SK-N-SH (cell line): ENCODE measurements at regions not wholly inside any gene's neighbourhood (a gene's known extent, or its start where the extent isn't known, plus 50 kb on each side); places are given as distances from the start of the nearest gene placed in this dataset.

Source experiments
- CTCF ChIA-PET: fragments of 300-600, 350-600 bp; formaldehyde crosslinking; extraction: SDS; loops from one replicate; lab custom pipeline; 2021; lab: Yijun Ruan, JAX
- POLR2A ChIA-PET: fragments of 350-600 bp; sonication (Branson Sonifier 250); formaldehyde crosslinking; extraction: SDS; loops from one replicate; lab custom pipeline; 2020; ENCODE audit warnings: antibody characterized with exemption, inconsistent platforms; lab: Yijun Ruan, JAX
- DNase-seq: peaks from one replicate; pipeline ENCODE4 v3.0.0; 2012
- H2AFZ ChIP-seq: fragments of 200-600 bp; sonication (generic); 2 replicates; pipeline ENCODE4 v1.8.1; 2016; ENCODE audit warnings: antibody characterized with exemption, mild to moderate bottlenecking, low read depth
- H3F3A ChIP-seq: fragments of 200-600 bp; sonication (generic); replicated peaks from 2 replicates; pipeline ENCODE3; 2016; ENCODE audit warnings: antibody characterized with exemption, mild to moderate bottlenecking; ENCODE audit not compliant: insufficient read depth
- H3K27ac ChIP-seq, 2 experiments: fragments of 200-500 bp in 1 of 2; fragments of 200-600 bp in 1 of 2; sonication (Bioruptor generic) in 1 of 2; sonication (generic), shearing (Covaris generic) in 1 of 2; 2 replicates each; pipeline versions ENCODE4 v1.5.1 to v1.6.1; 2014 to 2016; ENCODE audit warnings: low read depth in 2 of 2, inconsistent platforms in 1 of 2, low read length in 1 of 2, mild to moderate bottlenecking in 1 of 2, mixed read lengths in 1 of 2
- H3K27me3 ChIP-seq: fragments of 200-600 bp; sonication (generic), shearing (Covaris generic); 2 replicates; pipeline ENCODE4 v1.6.1; 2016; ENCODE audit warnings: mixed run types; ENCODE audit not compliant: insufficient read depth
- H3K36me3 ChIP-seq, 2 experiments: fragments of 200-500 bp in 1 of 2; fragments of 200-600 bp in 1 of 2; sonication (Bioruptor generic) in 1 of 2; sonication (generic) in 1 of 2; replicated peaks in 1 of 2; 2 replicates each; pipeline versions ENCODE3 to v1.5.1; 2014 to 2016; ENCODE audit warnings: low read length in 1 of 2, mild to moderate bottlenecking in 1 of 2; ENCODE audit not compliant: insufficient read depth in 2 of 2, control insufficient read depth in 1 of 2
- H3K4me1 ChIP-seq, 2 experiments: fragments of 200-500 bp in 1 of 2; fragments of 200-600 bp in 1 of 2; sonication (Bioruptor generic) in 1 of 2; sonication (generic), shearing (Covaris generic) in 1 of 2; 2 replicates each; pipeline versions ENCODE4 v1.5.1 to v1.6.1; 2014 to 2016; ENCODE audit warnings: low read depth in 1 of 2, low read length in 1 of 2, mixed run types in 1 of 2; ENCODE audit not compliant: insufficient read depth in 2 of 2, control insufficient read depth in 1 of 2
- H3K4me2 ChIP-seq: fragments of 200-600 bp; sonication (generic), shearing (Covaris generic); 2 replicates; pipeline ENCODE4 v1.6.1; 2017; ENCODE audit warnings: mixed run types
- H3K4me3 ChIP-seq, 2 experiments: fragments of 200-500 bp in 1 of 2; fragments of 200-600 bp in 1 of 2; sonication (Bioruptor generic) in 1 of 2; sonication (generic), shearing (Covaris generic) in 1 of 2; 2 replicates each; pipeline versions ENCODE4 v1.5.1 to v1.8.1; 2014 to 2016; ENCODE audit warnings: low read depth in 2 of 2, inconsistent platforms in 1 of 2, low read length in 1 of 2, mild to moderate bottlenecking in 1 of 2, mixed read lengths in 1 of 2, moderate library complexity in 1 of 2
- H3K79me2 ChIP-seq: fragments of 200-600 bp; sonication (generic); 2 replicates; pipeline ENCODE4 v1.8.1; 2017; ENCODE audit warnings: mild to moderate bottlenecking; ENCODE audit not compliant: insufficient read depth
- H3K9ac ChIP-seq: fragments of 200-600 bp; sonication (generic); 2 replicates; pipeline ENCODE4 v1.6.1; 2017; ENCODE audit warnings: mixed run types
- H3K9me2 ChIP-seq: fragments of 200-600 bp; sonication (generic); 2 replicates; pipeline ENCODE4 v1.6.1; 2017; ENCODE audit warnings: mixed run types
- H3K9me3 ChIP-seq: fragments of 200-600 bp; sonication (generic); 2 replicates; pipeline ENCODE4 v1.6.1; 2017; ENCODE audit warnings: mixed run types, mild to moderate bottlenecking, moderate library complexity
- H4K20me1 ChIP-seq: fragments of 200-600 bp; sonication (generic); 2 replicates; pipeline ENCODE4 v1.6.1; 2017; ENCODE audit warnings: mild to moderate bottlenecking, mixed run types; ENCODE audit not compliant: insufficient read depth
- CHD2 ChIP-seq: fragments of 150-350 bp; IDR thresholded peaks from 2 replicates; pipeline ENCODE4 v1.6.1; 2018; ENCODE audit warnings: low read length; ENCODE audit not compliant: partially characterized antibody
- CTCF ChIP-seq: fragments of 200-600 bp; sonication (generic); IDR thresholded peaks from 2 replicates; pipeline ENCODE4 v1.6.1; 2017; ENCODE audit warnings: antibody characterized with exemption, mild to moderate bottlenecking, moderate library complexity
- EP300 ChIP-seq, 2 experiments: IDR thresholded peaks; 2 replicates each; pipeline versions ENCODE4 v1.4.0 to v1.6.1; 2012; ENCODE audit warnings: borderline replicate concordance in 1 of 2, low read depth in 1 of 2, low read length in 1 of 2
- FOXM1 ChIP-seq: IDR thresholded peaks from 2 replicates; pipeline ENCODE4 v1.4.0; 2012; ENCODE audit warnings: low read depth, mild to moderate bottlenecking
- GABPA ChIP-seq: IDR thresholded peaks from 2 replicates; pipeline ENCODE4 v1.4.0; 2012; ENCODE audit warnings: low read depth, mild to moderate bottlenecking
- IRF3 ChIP-seq: fragments of 150-350 bp; IDR thresholded peaks from 2 replicates; pipeline ENCODE4 v1.6.1; 2016; ENCODE audit warnings: mild to moderate bottlenecking, low read depth, low read length
- JUND ChIP-seq: IDR thresholded peaks from 2 replicates; pipeline ENCODE4 v1.4.0; 2012
- MEF2A ChIP-seq: IDR thresholded peaks from 2 replicates; pipeline ENCODE4 v1.4.0; 2012; ENCODE audit warnings: low read depth, borderline replicate concordance
- NFIC ChIP-seq: IDR thresholded peaks from 2 replicates; pipeline ENCODE4 v1.4.0; 2012; ENCODE audit warnings: borderline replicate concordance
- POLR2AphosphoS5 ChIP-seq: IDR thresholded peaks from 2 replicates; pipeline ENCODE4 v1.6.1; 2012; ENCODE audit warnings: low read depth, low read length
- RAD21 ChIP-seq: IDR thresholded peaks from 2 replicates; pipeline ENCODE4 v1.6.1; 2012; ENCODE audit warnings: mild to moderate bottlenecking, low read length
- REST ChIP-seq: IDR thresholded peaks from 2 replicates; pipeline ENCODE4 v1.6.1; 2012; ENCODE audit warnings: mild to moderate bottlenecking, low read depth, low read length, moderate library complexity
- RFX5 ChIP-seq: IDR thresholded peaks from 2 replicates; pipeline ENCODE4 v1.6.1; 2012; ENCODE audit warnings: mild to moderate bottlenecking, improper control_type of control experiment, low read length
- RXRA ChIP-seq: IDR thresholded peaks from 2 replicates; pipeline ENCODE4 v1.4.0; 2012; ENCODE audit warnings: low read depth, mild to moderate bottlenecking, borderline replicate concordance
- SIN3A ChIP-seq: IDR thresholded peaks from 2 replicates; pipeline ENCODE4 v1.6.1; 2012; ENCODE audit warnings: low read depth, mild to moderate bottlenecking, low read length, moderate library complexity, borderline replicate concordance
- SMC3 ChIP-seq: IDR thresholded peaks from 2 replicates; pipeline ENCODE4 v1.6.1; 2012; ENCODE audit warnings: low read depth, low read length, improper control_type of control experiment
- TAF1 ChIP-seq: IDR thresholded peaks from 2 replicates; pipeline ENCODE4 v1.6.1; 2012; ENCODE audit warnings: low read depth, mild to moderate bottlenecking, low read length, moderate library complexity, borderline replicate concordance
- TCF12 ChIP-seq: IDR thresholded peaks from 2 replicates; pipeline ENCODE4 v1.4.0; 2012
- TEAD4 ChIP-seq: IDR thresholded peaks from 2 replicates; pipeline ENCODE4 v1.4.0; 2012; ENCODE audit warnings: mild to moderate bottlenecking, borderline replicate concordance; ENCODE audit not compliant: insufficient read depth
- USF2 ChIP-seq: fragments of 150-350 bp; IDR thresholded peaks from 2 replicates; pipeline ENCODE4 v1.6.1; 2017; ENCODE audit warnings: antibody characterized with exemption, low read length, low read depth, borderline replicate concordance
- WGBS: methylation state at CpG from one replicate; pipeline ENCODE4 v1.1.6; 2017; ENCODE audit warnings: low lambda C conversion rate; 5-methylcytosine and 5-hydroxymethylcytosine counted together

- no peak overlapping the region for H3K9ac ChIP-seq
- no peaks in the 10 kb centered on the region for H3K4me1 ChIP-seq
- POLR2A ChIA-PET = no interaction called here
- H3K27ac ChIP-seq = no peak overlapping the region
- no peaks in the 10 kb centered on the region for H3F3A ChIP-seq
- no peak overlapping the region for H3K4me2 ChIP-seq
- H3K79me2 ChIP-seq = no peaks in the 10 kb centered on the region
- 30% methylated on average over 4 of the region's 4 CpGs for WGBS
- H3K9me2 ChIP-seq = no peaks in the 10 kb centered on the region
- DNase-seq = no peak
- H3K9me3 ChIP-seq = no peaks in the 10 kb centered on the region
- H3K27me3 ChIP-seq = no peaks in the 10 kb centered on the region
- no peak overlapping the region for H3K4me3 ChIP-seq
- H2AFZ ChIP-seq = no peak overlapping the region
- H3K36me3 ChIP-seq = no peaks in the 10 kb centered on the region
- TF ChIP-seq REST (no peak), CTCF (no peak), IRF3 (no peak), RXRA (no peak), JUND (no peak), SMC3 (no peak), MEF2A (no peak), EP300 (IDR thresholded peaks at IDR 0.05; ENCODE audit: borderline replicate concordance in 1 of 2, low read depth in 1 of 2, low read length in 1 of 2) (no peak)
- no peaks in the 10 kb centered on the region for H4K20me1 ChIP-seq
- CTCF ChIA-PET = no interaction called here
Measured at GRCh38 chr12:30529489-30530269, 166.0 kb downstream of the IPO8 start.

GRCh38 chr12:30525171-30525570, 170.5 kb downstream of the IPO8 start:
- TF ChIP-seq USF2 (no peak), SMC3 (no peak), TEAD4 (no peak), EP300 (IDR thresholded peaks at IDR 0.05; ENCODE audit: borderline replicate concordance in 1 of 2, low read depth in 1 of 2, low read length in 1 of 2) (no peak), POLR2AphosphoS5 (no peak), NFIC (no peak), SIN3A (no peak), RFX5 (no peak), RAD21 (no peak), FOXM1 (no peak), GABPA (no peak), TAF1 (no peak), CHD2 (no peak), TCF12 (no peak)
- no peak for DNase-seq
- WGBS = 50% methylated on average over 4 of the region's 4 CpGs
- H3K36me3 ChIP-seq = no peaks in the 10 kb centered on the region
- H4K20me1 ChIP-seq = no peaks in the 10 kb centered on the region
- no peak overlapping the region for H3K9ac ChIP-seq
- ChIA-PET POLR2A (no interaction called here), CTCF (no interaction called here)
- H3K4me1 ChIP-seq = no peaks in the 10 kb centered on the region
- no peaks in the 10 kb centered on the region for H3K9me3 ChIP-seq
- H3K4me2 ChIP-seq = no peak overlapping the region
- H3K27ac ChIP-seq = no peak overlapping the region
- H2AFZ ChIP-seq = no peak overlapping the region
- H3F3A ChIP-seq = no peaks in the 10 kb centered on the region
- H3K4me3 ChIP-seq = no peak overlapping the region
- H3K9me2 ChIP-seq = no peaks in the 10 kb centered on the region
- no peaks in the 10 kb centered on the region for H3K27me3 ChIP-seq
- no peaks in the 10 kb centered on the region for H3K79me2 ChIP-seq
